22Rv1 (cell line): ENCODE measurements at regions not wholly inside any gene's neighbourhood (a gene's known extent, or its start where the extent isn't known, plus 50 kb on each side); places are given as distances from the start of the nearest gene placed in this dataset.

ENCODE experiments used
- H3K27ac ChIP-seq: fragments of 450-650 bp; 2 replicates; pipeline ENCODE4 v1.5.1; 2017
- CTCF ChIP-seq: fragments of 450-650 bp; IDR thresholded peaks from 2 replicates; pipeline ENCODE4 v1.5.1; 2017; ENCODE audit warnings: mild to moderate bottlenecking
- ZFX ChIP-seq: fragments of 450-650 bp; IDR thresholded peaks from 2 replicates; pipeline ENCODE4 v1.6.1; 2017; ENCODE audit warnings: antibody characterized with exemption, borderline replicate concordance

GRCh38 chr1:222459652-222460051 is 88.3 kb downstream of the HHIPL2 start:
- no peak overlapping the region for H3K27ac ChIP-seq
- TF ChIP-seq ZFX (no peak), CTCF (no peak)

- no peak for TF ChIP-seq ZFX
- TF ChIP-seq CTCF: no peak
- H3K27ac ChIP-seq: no peak overlapping the region
Observed at GRCh38 chr1:222457513-222457912, 90.4 kb downstream of the HHIPL2 start.

GRCh38 chr1:222457084-222457483 is 90.8 kb downstream of the HHIPL2 start:
- no peak for TF ChIP-seq CTCF
- TF ChIP-seq ZFX: no peak
- no peak overlapping the region for H3K27ac ChIP-seq

GRCh38 chr1:222455188-222455879 is 92.6 kb downstream of the HHIPL2 start:
- TF ChIP-seq CTCF: peak; percentile 99
- no peak for TF ChIP-seq ZFX
- no peak overlapping the region for H3K27ac ChIP-seq

GRCh38 chr1:222454782-222455181 is 93.1 kb downstream of the HHIPL2 start:
- TF ChIP-seq CTCF (no peak), ZFX (no peak)
- H3K27ac ChIP-seq: no peak overlapping the region

- no peak for TF ChIP-seq CTCF
- TF ChIP-seq ZFX: no peak
Observed at GRCh38 chr1:222454186-222454585, 93.7 kb downstream of the HHIPL2 start.

GRCh38 chr1:222452031-222452430 is 95.9 kb downstream of the HHIPL2 start:
- TF ChIP-seq ZFX: no peak
- TF ChIP-seq CTCF: no peak
- no peak overlapping the region for H3K27ac ChIP-seq

More at GRCh38 chr1:222454186-222454585, 93.7 kb downstream of the HHIPL2 start:
- no peak overlapping the region for H3K27ac ChIP-seq
